ENCODE measurements at regions not wholly inside any gene's neighbourhood (a gene's known extent, or its start where the extent isn't known, plus 50 kb on each side); places are given as distances from the start of the nearest gene placed in this dataset.

GRCh38 chr3:137420198-137420995 lies 343.7 kb upstream of the SOX14 start:
- ChIA-PET CTCF (no interaction called here), POLR2A (no interaction called here)
- no peaks in the 10 kb centered on the region for H3K9me2 ChIP-seq
- H3K27me3 ChIP-seq (ENCODE audit: insufficient read depth), result no peaks in the 10 kb centered on the region
- H3K4me2 ChIP-seq, result no peak overlapping the region
- no peaks in the 10 kb centered on the region for H4K20me1 ChIP-seq (ENCODE audit: insufficient read depth)
- no peaks in the 10 kb centered on the region for H3K79me2 ChIP-seq (ENCODE audit: insufficient read depth)
- H3F3A ChIP-seq (replicated peaks; ENCODE audit: insufficient read depth), result no peaks in the 10 kb centered on the region
- H3K36me3 ChIP-seq (replicated peaks in 1 of 2; ENCODE audit: control insufficient read depth in 1 of 2, insufficient read depth in 2 of 2, low read length in 1 of 2), result no peaks in the 10 kb centered on the region
- TF ChIP-seq TCF12 (IDR thresholded peaks at IDR 0.05) (no peak), EP300 (IDR thresholded peaks at IDR 0.05; ENCODE audit: borderline replicate concordance in 1 of 2, low read depth in 1 of 2, low read length in 1 of 2) (no peak), YY1 (IDR thresholded peaks at IDR 0.05; ENCODE audit: low read depth) (no peak), NFIC (IDR thresholded peaks at IDR 0.05; ENCODE audit: borderline replicate concordance) (no peak), MEF2A (IDR thresholded peaks at IDR 0.05; ENCODE audit: borderline replicate concordance, low read depth) (no peak), SMC3 (IDR thresholded peaks at IDR 0.05; ENCODE audit: low read depth, low read length) (no peak), GABPA (IDR thresholded peaks at IDR 0.05; ENCODE audit: low read depth) (no peak), USF1 (IDR thresholded peaks at IDR 0.05; ENCODE audit: borderline replicate concordance, low read depth) (no peak), GATA2 (CRISPR knock-in tag; IDR thresholded peaks at IDR 0.05) (no peak), REST (IDR thresholded peaks at IDR 0.05; ENCODE audit: low read depth, low read length) (no peak), ELF1 (IDR thresholded peaks at IDR 0.05) (no peak)
- TF ChIP-seq, protein P1, sequence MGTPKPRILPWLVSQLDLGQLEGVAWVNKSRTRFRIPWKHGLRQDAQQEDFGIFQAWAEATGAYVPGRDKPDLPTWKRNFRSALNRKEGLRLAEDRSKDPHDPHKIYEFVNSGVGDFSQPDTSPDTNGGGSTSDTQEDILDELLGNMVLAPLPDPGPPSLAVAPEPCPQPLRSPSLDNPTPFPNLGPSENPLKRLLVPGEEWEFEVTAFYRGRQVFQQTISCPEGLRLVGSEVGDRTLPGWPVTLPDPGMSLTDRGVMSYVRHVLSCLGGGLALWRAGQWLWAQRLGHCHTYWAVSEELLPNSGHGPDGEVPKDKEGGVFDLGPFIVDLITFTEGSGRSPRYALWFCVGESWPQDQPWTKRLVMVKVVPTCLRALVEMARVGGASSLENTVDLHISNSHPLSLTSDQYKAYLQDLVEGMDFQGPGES (IDR thresholded peaks at IDR 0.05; ENCODE audit: low read depth, low read length), result no peak
- WGBS (ENCODE audit: low lambda C conversion rate), result 14% methylated on average over 4 of the region's 4 CpGs
- H3K4me3 ChIP-seq (ENCODE audit: low read depth in 2 of 2, low read length in 1 of 2), result no peak overlapping the region
- DNase-seq, result no peak
- no peaks in the 10 kb centered on the region for H3K4me1 ChIP-seq (ENCODE audit: control insufficient read depth in 1 of 2, insufficient read depth in 2 of 2, low read depth in 1 of 2, low read length in 1 of 2)
- no peak overlapping the region for H2AFZ ChIP-seq (ENCODE audit: low read depth)
- no peak overlapping the region for H3K9ac ChIP-seq
- no peak overlapping the region for H3K27ac ChIP-seq (ENCODE audit: low read depth in 2 of 2, low read length in 1 of 2)
- no peaks in the 10 kb centered on the region; the same call in 1 of the 2 replicates for H3K9me3 ChIP-seq

GRCh38 chr3:137438561-137438960 lies 325.6 kb upstream of the SOX14 start:
- no peak overlapping the region for H2AFZ ChIP-seq (ENCODE audit: low read depth)
- H3F3A ChIP-seq (replicated peaks; ENCODE audit: insufficient read depth), result no peaks in the 10 kb centered on the region
- no peaks in the 10 kb centered on the region for H3K9me3 ChIP-seq
- no peaks in the 10 kb centered on the region for H3K4me1 ChIP-seq (ENCODE audit: control insufficient read depth in 1 of 2, insufficient read depth in 2 of 2, low read depth in 1 of 2, low read length in 1 of 2)
- H3K27me3 ChIP-seq (ENCODE audit: insufficient read depth), result no peaks in the 10 kb centered on the region
- no peak for DNase-seq
- ChIA-PET POLR2A (no interaction called here), CTCF (no interaction called here)
- no peak overlapping the region for H3K9ac ChIP-seq
- no peaks in the 10 kb centered on the region for H3K79me2 ChIP-seq (ENCODE audit: insufficient read depth)
- no peak overlapping the region for H3K27ac ChIP-seq (ENCODE audit: low read depth in 2 of 2, low read length in 1 of 2)
- no peaks in the 10 kb centered on the region for H4K20me1 ChIP-seq (ENCODE audit: insufficient read depth)
- no peak overlapping the region for H3K4me2 ChIP-seq
- no peaks in the 10 kb centered on the region for H3K36me3 ChIP-seq (replicated peaks in 1 of 2; ENCODE audit: control insufficient read depth in 1 of 2, insufficient read depth in 2 of 2, low read length in 1 of 2)
- H3K4me3 ChIP-seq (ENCODE audit: low read depth in 2 of 2, low read length in 1 of 2), result no peak overlapping the region
- H3K9me2 ChIP-seq, result no peaks in the 10 kb centered on the region
- TF ChIP-seq YY1 (IDR thresholded peaks at IDR 0.05; ENCODE audit: low read depth) (no peak), TAF1 (IDR thresholded peaks at IDR 0.05; ENCODE audit: borderline replicate concordance, low read depth, low read length) (no peak), NRF1 (IDR thresholded peaks at IDR 0.05; ENCODE audit: low read depth, low read length) (no peak), CTCF (IDR thresholded peaks at IDR 0.05) (no peak), GATA2 (CRISPR knock-in tag; IDR thresholded peaks at IDR 0.05) (no peak), TEAD4 (IDR thresholded peaks at IDR 0.05; ENCODE audit: borderline replicate concordance, insufficient read depth) (no peak), REST (IDR thresholded peaks at IDR 0.05; ENCODE audit: low read depth, low read length) (no peak)

All from SK-N-SH (cell line).